ENCODE measurements at regions not wholly inside any gene's neighbourhood (a gene's known extent, or its start where the extent isn't known, plus 50 kb on each side); places are given as distances from the start of the nearest gene placed in this dataset.

GRCh38 chr1:228904222-228904621 lies 168.9 kb downstream of the RHOU start:
- no peak overlapping the region for H3K4me2 ChIP-seq (ENCODE audit: low read length)
- no peaks in the 10 kb centered on the region for H3K36me3 ChIP-seq (replicated peaks; ENCODE audit: low read depth, low read length)
- H3K9me3 ChIP-seq (ENCODE audit: insufficient read depth, low read length), result no peaks in the 10 kb centered on the region
- H4K20me1 ChIP-seq (ENCODE audit: insufficient read depth, low read length), result no peaks in the 10 kb centered on the region
- H3K9ac ChIP-seq (ENCODE audit: low read length), result no peak overlapping the region
- no peaks in the 10 kb centered on the region for H3K79me2 ChIP-seq (ENCODE audit: low read length)
- no peak overlapping the region for H3K27ac ChIP-seq (ENCODE audit: low read length)
- peaks cover under 1% of the 10 kb centered on the region for H3K4me1 ChIP-seq (ENCODE audit: low read length)
- TF ChIP-seq CTCF (IDR thresholded peaks at IDR 0.05; ENCODE audit: low read depth, low read length) (no peak), EZH2phosphoT487 (IDR thresholded peaks at IDR 0.05; ENCODE audit: low read depth) (no peak)
- no peak overlapping the region for H2AFZ ChIP-seq (ENCODE audit: low read depth, low read length)
- no peak overlapping the region for H3K4me3 ChIP-seq (ENCODE audit: low read length)
- peaks cover 20% of the 10 kb centered on the region for H3K27me3 ChIP-seq (ENCODE audit: low read depth, low read length)

DNA sequence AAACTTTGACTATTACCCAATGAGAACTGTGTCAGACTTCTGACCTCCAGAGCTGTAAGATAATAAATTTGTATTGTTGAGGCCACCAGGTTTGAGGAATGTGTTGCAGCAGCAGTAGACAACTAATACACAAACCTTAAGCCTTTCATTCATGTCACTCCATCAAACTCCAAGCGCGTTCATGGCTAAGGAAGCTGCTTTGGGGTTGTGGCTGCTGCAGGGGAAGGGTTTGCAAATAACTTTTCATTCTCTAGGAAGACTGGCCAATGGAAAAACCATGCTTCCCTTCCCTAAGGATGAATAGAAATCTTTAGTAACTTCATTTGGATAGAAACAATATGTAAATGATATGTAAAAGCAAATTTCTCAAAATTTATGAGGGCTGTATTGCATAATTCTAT lies 170.4 kb downstream of the RHOU start:
- H3K27ac ChIP-seq (ENCODE audit: low read length), result no peak overlapping the region
- no peak overlapping the region for H2AFZ ChIP-seq (ENCODE audit: low read depth, low read length)
- H3K36me3 ChIP-seq (replicated peaks; ENCODE audit: low read depth, low read length), result no peaks in the 10 kb centered on the region
- no peak overlapping the region for H3K4me3 ChIP-seq (ENCODE audit: low read length)
- no peak overlapping the region for H3K9ac ChIP-seq (ENCODE audit: low read length)
- no peaks in the 10 kb centered on the region for H4K20me1 ChIP-seq (ENCODE audit: insufficient read depth, low read length)
- H3K79me2 ChIP-seq (ENCODE audit: low read length), result no peaks in the 10 kb centered on the region
- no peak overlapping the region for H3K4me2 ChIP-seq (ENCODE audit: low read length)
- TF ChIP-seq CTCF (IDR thresholded peaks at IDR 0.05; ENCODE audit: low read depth, low read length) (no peak), EZH2phosphoT487 (IDR thresholded peaks at IDR 0.05; ENCODE audit: low read depth) (no peak)
- H3K27me3 ChIP-seq (ENCODE audit: low read depth, low read length), result peaks cover 20% of the 10 kb centered on the region
- H3K9me3 ChIP-seq (ENCODE audit: insufficient read depth, low read length), result no peaks in the 10 kb centered on the region
- no peaks in the 10 kb centered on the region for H3K4me1 ChIP-seq (ENCODE audit: low read length)

DNA sequence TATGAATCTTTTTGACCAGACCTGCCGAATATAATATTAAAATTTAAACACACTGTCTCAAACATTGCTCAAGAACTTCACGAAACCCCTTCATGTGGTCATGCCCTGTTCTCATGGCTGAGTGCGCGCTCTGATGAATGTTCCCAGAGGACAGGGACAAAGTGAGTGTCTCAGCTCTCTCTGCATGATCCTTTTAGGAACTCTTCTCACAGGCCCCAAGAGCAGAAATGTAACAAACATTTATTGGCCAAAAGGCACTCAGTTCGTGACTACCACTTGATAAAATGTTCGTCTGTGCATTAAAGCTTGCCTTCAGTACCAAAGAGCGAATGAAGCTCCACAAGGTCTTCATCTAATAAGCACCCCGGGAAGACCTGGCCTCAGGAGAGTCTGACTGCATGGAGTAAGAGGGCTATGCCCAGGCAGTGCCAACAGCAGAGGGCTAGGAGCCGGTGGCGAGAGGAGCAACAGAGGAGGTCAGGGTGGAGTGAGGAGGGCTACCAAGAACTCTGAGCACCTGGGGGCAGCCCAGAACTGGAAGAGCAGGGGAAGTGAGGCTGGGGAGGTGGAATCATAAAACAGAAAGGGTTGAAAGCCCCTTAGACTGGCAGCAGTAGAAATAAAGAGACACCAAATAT lies 171.1 kb downstream of the RHOU start:
- Histone ChIP-seq H2AFZ (ENCODE audit: low read depth, low read length) (no peak overlapping the region), H4K20me1 (ENCODE audit: insufficient read depth, low read length) (no peaks in the 10 kb centered on the region)
- TF ChIP-seq EZH2phosphoT487 (IDR thresholded peaks at IDR 0.05; ENCODE audit: low read depth), result no peak
- no peak for TF ChIP-seq CTCF (IDR thresholded peaks at IDR 0.05; ENCODE audit: low read depth, low read length)

DNA sequence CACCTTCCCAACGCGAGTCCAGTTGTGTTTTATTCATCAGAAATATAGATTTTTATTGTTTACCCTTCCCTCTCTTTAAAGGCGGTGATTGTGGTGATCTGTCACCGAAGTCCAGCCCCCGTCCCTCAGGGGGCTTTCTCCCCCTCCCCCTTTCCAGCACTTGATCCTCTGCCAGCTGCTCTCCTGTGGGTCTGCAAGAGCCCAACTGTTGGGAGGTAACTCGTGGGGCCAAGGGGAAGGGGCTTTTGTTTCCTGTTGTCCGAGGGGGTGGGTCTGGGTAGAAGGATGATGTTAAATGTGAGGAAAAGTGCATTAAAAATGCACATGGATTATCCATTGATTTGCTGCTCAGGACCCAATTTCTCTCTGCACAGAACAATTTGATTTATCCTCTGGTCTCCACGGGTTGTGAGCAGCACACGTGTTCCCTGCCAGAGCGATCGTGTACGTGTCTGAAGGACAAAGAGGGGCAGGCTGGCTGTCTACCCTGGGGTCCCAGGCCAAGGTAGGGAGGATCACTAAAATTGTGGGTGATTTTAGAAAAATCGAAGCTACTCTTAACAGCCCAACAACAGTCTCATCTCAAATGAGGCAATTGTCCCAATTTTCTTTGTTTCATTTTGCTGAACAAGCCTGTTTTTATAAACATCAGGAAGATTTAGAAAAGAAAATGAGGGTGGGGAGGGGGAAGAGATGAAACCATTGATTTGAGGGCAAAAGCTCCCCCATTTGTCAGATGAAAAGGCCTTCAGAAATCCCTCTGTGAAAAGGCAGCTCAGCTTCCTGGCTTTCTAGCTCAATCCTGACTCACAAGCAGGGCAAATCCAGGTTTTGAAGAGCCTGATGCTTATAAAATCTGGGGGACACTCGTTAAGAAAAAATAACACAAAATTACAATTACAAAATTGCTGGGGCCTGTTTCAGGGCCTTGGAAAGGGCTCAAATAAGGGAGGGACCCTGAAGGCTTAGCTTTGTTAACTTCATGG lies 176.2 kb downstream of the RHOU start:
- no peaks in the 10 kb centered on the region for H3K79me2 ChIP-seq (ENCODE audit: low read length)
- no peaks in the 10 kb centered on the region for H3K9me3 ChIP-seq (ENCODE audit: insufficient read depth, low read length)
- no peaks in the 10 kb centered on the region for H3K36me3 ChIP-seq (replicated peaks; ENCODE audit: low read depth, low read length)
- no peak overlapping the region for H3K4me2 ChIP-seq (ENCODE audit: low read length)
- peaks cover 6% of the 10 kb centered on the region; the same call in 1 of the 2 replicates for H3K27me3 ChIP-seq (ENCODE audit: low read depth, low read length)
- H4K20me1 ChIP-seq (ENCODE audit: insufficient read depth, low read length), result no peaks in the 10 kb centered on the region
- no peak overlapping the region for H3K27ac ChIP-seq (ENCODE audit: low read length)
- TF ChIP-seq EZH2phosphoT487 (IDR thresholded peaks at IDR 0.05; ENCODE audit: low read depth), result no peak
- H3K4me1 ChIP-seq (ENCODE audit: low read length), result no peaks in the 10 kb centered on the region
- H2AFZ ChIP-seq (ENCODE audit: low read depth, low read length), result no peak overlapping the region
- no peak overlapping the region for H3K9ac ChIP-seq (ENCODE audit: low read length)
- H3K4me3 ChIP-seq (ENCODE audit: low read length), result no peak overlapping the region

More for the DNA sequence above, 171.1 kb downstream of the RHOU start:
- no peak overlapping the region for H3K4me2 ChIP-seq (ENCODE audit: low read length)
- no peak overlapping the region for H3K9ac ChIP-seq (ENCODE audit: low read length)
- peaks cover 20% of the 10 kb centered on the region for H3K27me3 ChIP-seq (ENCODE audit: low read depth, low read length)
- H3K36me3 ChIP-seq (replicated peaks; ENCODE audit: low read depth, low read length), result no peaks in the 10 kb centered on the region
- H3K4me3 ChIP-seq (ENCODE audit: low read length), result no peak overlapping the region
- no peaks in the 10 kb centered on the region for H3K9me3 ChIP-seq (ENCODE audit: insufficient read depth, low read length)
- H3K4me1 ChIP-seq (ENCODE audit: low read length), result no peaks in the 10 kb centered on the region
- H3K79me2 ChIP-seq (ENCODE audit: low read length), result no peaks in the 10 kb centered on the region
- no peak overlapping the region for H3K27ac ChIP-seq (ENCODE audit: low read length)

Measured in OCI-LY3 (cell line).